Prostate gland (tissue), 2 donors: ENCODE measurements at regions not wholly inside any gene's neighbourhood (a gene's known extent, or its start where the extent isn't known, plus 50 kb on each side); places are given as distances from the start of the nearest gene placed in this dataset.

Source experiments
- DNase-seq: peaks from one replicate; pipeline ENCODE4 v3.0.0-alpha.2; 2019; ENCODE audit warnings: low spot score
- H3K27ac ChIP-seq, 2 donors: fragments of 200-600 bp; sonication (generic); 2 replicates each; pipeline ENCODE4 v1.5.1; 2017 to 2019
- H3K27me3 ChIP-seq: fragments of 200-600 bp; sonication (generic); replicated peaks from 2 replicates; pipeline ENCODE4 v1.5.1; 2019; ENCODE audit not compliant: insufficient read depth
- H3K36me3 ChIP-seq, 2 donors: fragments of 200-600 bp; sonication (generic); 1 replicate in 1 of 2; 2 replicates in 1 of 2; pipeline versions ENCODE4 v1.5.1 to v1.8.1; 2017 to 2019
- H3K4me1 ChIP-seq: fragments of 200-600 bp; sonication (generic); replicated peaks from 2 replicates; pipeline ENCODE4 v1.5.1; 2019
- H3K4me3 ChIP-seq, 2 donors: fragments of 200-600 bp; sonication (generic); 2 replicates each; pipeline ENCODE4 v1.5.1; 2017 to 2019
- H3K9me3 ChIP-seq: fragments of 200-600 bp; sonication (generic); 2 replicates; pipeline ENCODE4 v1.5.1; 2017
- CTCF ChIP-seq, 4 experiments: fragments of 200-600 bp in 2 of 4; fragments of 450-650 bp in 2 of 4; sonication (generic) in 2 of 4; IDR thresholded peaks; 1 replicate in 3 of 4; 2 replicates in 1 of 4; pipeline ENCODE4 v1.5.1; 2016 to 2019; ENCODE audit warnings: antibody characterized with exemption in 4 of 4, mild to moderate bottlenecking in 2 of 4, moderate library complexity in 2 of 4
- POLR2A ChIP-seq: fragments of 450-650 bp; IDR thresholded peaks from one replicate; pipeline ENCODE4 v1.6.1; 2016; ENCODE audit warnings: antibody characterized with exemption, mild to moderate bottlenecking
- POLR2AphosphoS5 ChIP-seq: sonication (generic); formaldehyde crosslinking; IDR thresholded peaks from one replicate; pipeline ENCODE4 v1.6.1; 2017; ENCODE audit warnings: antibody characterized with exemption
- WGBS: methylation state at CpG from one replicate; pipeline ENCODE4 v1.1.5; 2018; 5-methylcytosine and 5-hydroxymethylcytosine counted together
- intact Hi-C: fragments of 100-400 bp; cut with DNase I; formaldehyde crosslinking; loops from one replicate; pipeline ENCODE4 v1.14.2; 2022

DNA sequence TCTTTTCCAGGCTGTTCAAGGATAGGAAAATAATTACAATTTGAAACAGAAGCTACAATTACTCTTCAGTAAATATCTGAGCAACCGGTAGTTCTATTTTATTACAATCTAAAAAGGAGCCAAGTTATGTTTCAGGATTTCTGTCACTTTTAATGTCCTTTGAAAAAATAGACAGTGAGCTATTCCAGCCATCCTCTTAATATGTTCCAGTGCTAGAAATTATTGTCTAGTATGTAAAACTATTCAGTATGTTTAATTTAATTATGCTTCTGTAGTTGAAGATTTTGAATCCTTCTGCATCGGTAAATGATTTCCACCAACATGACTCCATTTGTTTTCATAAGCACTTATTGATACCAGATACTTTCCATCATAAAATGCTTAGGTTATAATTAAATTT lies 129.6 kb upstream of the SEMA3D start:
- no peaks in the 10 kb centered on the region for H3K36me3 ChIP-seq
- H3K9me3 ChIP-seq = no peaks in the 10 kb centered on the region
- no peak overlapping the region for H3K27ac ChIP-seq
- intact Hi-C loops = no loop called here
- H3K4me1 ChIP-seq = no peaks in the 10 kb centered on the region
- H3K27me3 ChIP-seq = no peaks in the 10 kb centered on the region
- 49% methylated on average over 2 of the region's 2 CpGs for WGBS
- no peak for DNase-seq
- no peak overlapping the region for H3K4me3 ChIP-seq
- TF ChIP-seq POLR2AphosphoS5 (no peak), POLR2A (no peak), CTCF (IDR thresholded peaks at IDR 0.05) (no peak)

DNA sequence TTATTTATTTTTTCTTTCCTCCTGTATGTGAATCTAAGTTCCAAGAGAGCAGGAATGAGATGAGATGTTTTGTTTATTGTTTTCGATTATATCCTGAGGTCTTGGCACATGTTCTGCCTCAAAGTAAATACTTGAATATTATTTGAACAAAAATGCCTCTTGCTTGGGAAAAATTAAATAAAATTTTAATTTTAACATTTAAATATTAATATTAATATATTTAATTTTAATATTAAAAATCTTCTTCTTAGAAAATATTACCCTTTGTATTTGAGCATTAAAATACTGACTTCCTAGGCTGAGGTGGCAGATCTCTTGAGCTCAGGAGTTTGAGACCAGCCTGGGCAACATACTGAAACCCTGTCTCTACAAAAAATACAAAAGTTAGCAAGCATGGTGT lies 123.4 kb upstream of the SEMA3D start:
- DNase-seq = no peak
- Histone ChIP-seq H3K9me3 (no peaks in the 10 kb centered on the region), H3K27me3 (no peaks in the 10 kb centered on the region), H3K4me3 (no peak overlapping the region), H3K4me1 (no peaks in the 10 kb centered on the region), H3K36me3 (no peaks in the 10 kb centered on the region), H3K27ac (no peak overlapping the region)
- TF ChIP-seq CTCF (IDR thresholded peaks at IDR 0.05) (no peak), POLR2A (no peak), POLR2AphosphoS5 (no peak)
- 88% methylated on average over 1 of the region's 1 CpG for WGBS
- intact Hi-C loops = no loop called here

DNA sequence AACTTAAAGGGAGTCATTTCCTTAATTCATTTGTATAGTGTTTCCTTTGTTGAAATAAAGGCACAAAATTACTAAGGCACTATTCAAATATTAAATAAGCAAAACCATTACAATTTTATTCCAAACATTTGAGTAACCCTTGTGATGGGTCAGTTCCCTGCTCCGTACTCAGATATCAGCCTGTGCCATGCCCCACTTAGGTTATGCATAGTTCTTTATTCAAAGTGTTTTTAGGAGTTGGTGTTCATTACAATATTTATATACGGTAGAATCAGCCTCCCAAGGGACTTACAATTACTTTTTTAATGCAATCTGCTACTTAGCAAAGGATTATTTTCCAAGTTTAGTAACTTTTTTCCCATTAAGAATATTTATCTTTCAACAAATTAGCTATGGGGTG lies 119.3 kb upstream of the SEMA3D start:
- intact Hi-C loops = no loop called here
- no peaks in the 10 kb centered on the region for H3K4me1 ChIP-seq
- no peak for TF ChIP-seq POLR2A
- no peak for TF ChIP-seq CTCF (IDR thresholded peaks at IDR 0.05)
- no peak for TF ChIP-seq POLR2AphosphoS5
- no peak overlapping the region for H3K4me3 ChIP-seq
- DNase-seq = no peak
- WGBS = 64% methylated on average over 2 of the region's 2 CpGs
- H3K9me3 ChIP-seq = no peaks in the 10 kb centered on the region
- H3K27ac ChIP-seq = no peak overlapping the region
- no peaks in the 10 kb centered on the region for H3K36me3 ChIP-seq
- no peaks in the 10 kb centered on the region for H3K27me3 ChIP-seq

DNA sequence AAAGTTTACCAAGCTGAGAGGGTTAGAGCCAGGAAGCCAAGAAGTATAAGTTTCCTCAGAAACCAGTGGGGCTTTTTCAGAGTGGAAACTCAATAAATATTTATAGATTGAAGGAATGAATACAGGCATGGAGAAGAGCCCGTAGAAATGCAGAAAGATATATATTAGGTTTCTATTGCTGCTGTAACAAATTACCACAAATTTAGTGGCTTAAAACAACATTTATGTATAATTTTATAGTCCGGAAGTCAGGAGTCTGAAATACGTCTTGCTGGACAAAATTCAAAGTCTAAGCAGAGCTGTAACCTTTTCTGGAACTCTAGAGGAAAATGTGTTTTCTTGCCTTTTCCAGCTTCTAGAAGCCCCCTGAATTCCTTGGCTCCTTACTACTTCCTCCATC lies 107.3 kb upstream of the SEMA3D start:
- H3K27me3 ChIP-seq = no peaks in the 10 kb centered on the region

More for the DNA sequence above, 107.3 kb upstream of the SEMA3D start:
- intact Hi-C loops = no loop called here
- H3K36me3 ChIP-seq = no peaks in the 10 kb centered on the region
- TF ChIP-seq CTCF (IDR thresholded peaks at IDR 0.05) (no peak), POLR2AphosphoS5 (no peak), POLR2A (no peak)
- WGBS = 91% methylated on average over 3 of the region's 3 CpGs
- H3K27ac ChIP-seq = no peak overlapping the region
- DNase-seq = no peak
- no peaks in the 10 kb centered on the region for H3K9me3 ChIP-seq
- no peak overlapping the region for H3K4me3 ChIP-seq
- H3K4me1 ChIP-seq = no peaks in the 10 kb centered on the region
